ENCODE measurements at regions not wholly inside any gene's neighbourhood (a gene's known extent, or its start where the extent isn't known, plus 50 kb on each side); places are given as distances from the start of the nearest gene placed in this dataset.

- no peak for DNase-seq (ENCODE audit: low read depth)
- H3K4me3 ChIP-seq (ENCODE audit: low read depth, low read length), result no peak overlapping the region
- TF ChIP-seq CTCF (IDR thresholded peaks at IDR 0.05; ENCODE audit: insufficient read depth, low read length), result no peak
Observed at GRCh38 chr1:230009611-230010313, 57.3 kb upstream of the GALNT2 start.

GRCh38 chr1:230010603-230011332 lies 56.3 kb upstream of the GALNT2 start:
- TF ChIP-seq CTCF (IDR thresholded peaks at IDR 0.05; ENCODE audit: insufficient read depth, low read length), result no peak
- no peak for DNase-seq (ENCODE audit: low read depth)

GRCh38 chr1:230011333-230012092 lies 55.5 kb upstream of the GALNT2 start:
- TF ChIP-seq CTCF (IDR thresholded peaks at IDR 0.05; ENCODE audit: insufficient read depth, low read length), result no peak
- no peak for DNase-seq (ENCODE audit: low read depth)
- no peak overlapping the region for H3K4me3 ChIP-seq (ENCODE audit: low read depth, low read length)

More at GRCh38 chr1:230010603-230011332, 56.3 kb upstream of the GALNT2 start:
- H3K4me3 ChIP-seq (ENCODE audit: low read depth, low read length), result no peak overlapping the region

- no peak for TF ChIP-seq CTCF (IDR thresholded peaks at IDR 0.05; ENCODE audit: insufficient read depth, low read length)
- H3K4me3 ChIP-seq (ENCODE audit: low read depth, low read length), result no peak overlapping the region
- DNase-seq (ENCODE audit: low read depth), result no peak
Observed at GRCh38 chr1:230012093-230012393, 55.0 kb upstream of the GALNT2 start.

GRCh38 chr1:230012741-230013140 lies 54.3 kb upstream of the GALNT2 start:
- no peak for DNase-seq (ENCODE audit: low read depth)
- H3K4me3 ChIP-seq (ENCODE audit: low read depth, low read length), result no peak overlapping the region
- no peak for TF ChIP-seq CTCF (IDR thresholded peaks at IDR 0.05; ENCODE audit: insufficient read depth, low read length)

- no peak overlapping the region for H3K4me3 ChIP-seq (ENCODE audit: low read depth, low read length)
- DNase-seq (ENCODE audit: low read depth), result no peak
- TF ChIP-seq CTCF (IDR thresholded peaks at IDR 0.05; ENCODE audit: insufficient read depth, low read length), result no peak
Observed at GRCh38 chr1:230016159-230016558, 50.9 kb upstream of the GALNT2 start.
